ENCODE measurements at regions not wholly inside any gene's neighbourhood (a gene's known extent, or its start where the extent isn't known, plus 50 kb on each side); places are given as distances from the start of the nearest gene placed in this dataset.
"Not testable (repeated sequence)": the region's sequence is repeated elsewhere in the genome, so short reads cannot be mapped to it uniquely, and the experiment has no call there.

- in situ Hi-C loops (cut with MboI) (no loop called here), intact Hi-C loops (cut with micrococcal nuclease; ENCODE audit: unreplicated experiment) (no loop called here)
- ATAC-seq = no peak
- DNase-seq (ENCODE audit: low read depth, low spot score) = no peak
- Histone ChIP-seq H3K79me2 (ENCODE audit: control insufficient read depth, insufficient read depth, low read length) (no peaks in the 10 kb centered on the region), H3K4me3 (no peak overlapping the region), H3K27me3 (replicated peaks in 1 of 2; ENCODE audit: control insufficient read depth in 2 of 2, insufficient read depth in 2 of 2, low read length in 1 of 2) (no peaks in the 10 kb centered on the region), H4K20me1 (ENCODE audit: control insufficient read depth, insufficient read depth) (no peaks in the 10 kb centered on the region), H3K4me2 (ENCODE audit: control insufficient read depth, insufficient read depth) (no peak overlapping the region), H3K27ac (ENCODE audit: control insufficient read depth, insufficient read depth) (no peak overlapping the region), H2AFZ (ENCODE audit: control insufficient read depth, low read depth, low read length) (no peak overlapping the region), H3K4me1 (ENCODE audit: control insufficient read depth, insufficient read depth, low read length) (no peaks in the 10 kb centered on the region), H3K9me3 (replicated peaks; ENCODE audit: control insufficient read depth, insufficient read depth, low read length) (no peaks in the 10 kb centered on the region), H3K36me3 (ENCODE audit: control insufficient read depth in 2 of 2, insufficient read depth in 2 of 2, low read length in 1 of 2) (no peaks in the 10 kb centered on the region), H3K9ac (ENCODE audit: control insufficient read depth, insufficient read depth, low read length) (no peak overlapping the region)
- FAIRE-seq = no peak
- TF ChIP-seq CHD1 (IDR thresholded peaks at IDR 0.05; ENCODE audit: low read depth, low read length) = no peak
- RAD21 ChIA-PET (ENCODE audit: unreplicated experiment) = no interaction called here
- CTCF ChIA-PET = interaction anchor here (1.4 kb wide), 1 partner anchor 9 kb away, joined by 4 read pairs; no protein-coding TSS in a partner anchor
- SMC1A ChIA-PET (ENCODE audit: uncharacterized antibody, unreplicated experiment) = no interaction called here
- WGBS (ENCODE audit: insufficient coverage, insufficient replicate concordance, low lambda C conversion rate, missing lambda C conversion rate) = 3% methylated on average over 2 of the region's 2 CpGs
- POLR2A ChIA-PET = no interaction called here
- BruUV-seq (replicated peaks) = no TSS peak
Observed at GRCh38 chr18:30852541-30852940, 190.0 kb downstream of the DSC3 start.

- BruUV-seq (replicated peaks); H3K79me2 ChIP-seq (ENCODE audit: control insufficient read depth, insufficient read depth, low read length); ATAC-seq; DNase-seq (ENCODE audit: low read depth, low spot score); H3K9ac ChIP-seq (ENCODE audit: control insufficient read depth, insufficient read depth, low read length); intact Hi-C loops (cut with micrococcal nuclease; ENCODE audit: unreplicated experiment); SMC1A ChIA-PET (ENCODE audit: uncharacterized antibody, unreplicated experiment); POLR2A ChIA-PET; H3K27me3 ChIP-seq (replicated peaks in 1 of 2; ENCODE audit: control insufficient read depth in 2 of 2, insufficient read depth in 2 of 2, low read length in 1 of 2); H3K9me3 ChIP-seq (replicated peaks; ENCODE audit: control insufficient read depth, insufficient read depth, low read length); H3K4me1 ChIP-seq (ENCODE audit: control insufficient read depth, insufficient read depth, low read length); H4K20me1 ChIP-seq (ENCODE audit: control insufficient read depth, insufficient read depth); H3K36me3 ChIP-seq (ENCODE audit: control insufficient read depth in 2 of 2, insufficient read depth in 2 of 2, low read length in 1 of 2); H2AFZ ChIP-seq (ENCODE audit: control insufficient read depth, low read depth, low read length); RAD21 ChIA-PET (ENCODE audit: unreplicated experiment); in situ Hi-C loops (cut with MboI); CTCF ChIA-PET; H3K27ac ChIP-seq (ENCODE audit: control insufficient read depth, insufficient read depth); H3K4me2 ChIP-seq (ENCODE audit: control insufficient read depth, insufficient read depth); FAIRE-seq; H3K4me3 ChIP-seq: not testable (repeated sequence)
- 53% methylated on average over 23 of the region's 25 CpGs for WGBS (ENCODE audit: insufficient coverage, insufficient replicate concordance, low lambda C conversion rate, missing lambda C conversion rate)
Observed at GRCh38 chr18:30839056-30839561, 203.4 kb downstream of the DSC3 start.
